IMR-90 (cell line): ENCODE measurements at regions not wholly inside any gene's neighbourhood (a gene's known extent, or its start where the extent isn't known, plus 50 kb on each side); places are given as distances from the start of the nearest gene placed in this dataset.

ENCODE experiments used
- ATAC-seq: fragments of 200-7000 bp; cut with Tn5 transposase; 2 replicates; pipeline ENCODE4 v1.9.1; 2020; ENCODE audit warnings: low read depth, mild to moderate bottlenecking, moderate library complexity
- BruUV-seq: library from RNA; stranded (reverse); fragments of 400-500 nt; replicated peaks from 2 replicates; lab custom pipeline; 2021; lab: Mats Ljungman, UMichigan
- CTCF ChIA-PET: fragments of 300-600 bp; formaldehyde crosslinking; extraction: SDS; loops from one replicate; lab custom pipeline; 2021; ENCODE audit warnings: antibody characterized with exemption; lab: Yijun Ruan, JAX
- POLR2A ChIA-PET: fragments of 300-600 bp; sonication (Branson Sonifier 250); formaldehyde crosslinking; loops from one replicate; lab custom pipeline; 2022; ENCODE audit warnings: antibody characterized with exemption; ENCODE audit not compliant: unreplicated experiment; lab: Charles Lee
- DNase-seq: peaks from one replicate; pipeline ENCODE4 v3.0.0; 2013
- H2AFZ ChIP-seq: replicated peaks from 2 replicates; pipeline ENCODE3; 2013; ENCODE audit warnings: low read length, mild to moderate bottlenecking; ENCODE audit not compliant: poor library complexity
- H2AK5ac ChIP-seq: 2 replicates; pipeline ENCODE4 v1.6.1; 2013; ENCODE audit warnings: low read depth, low read length, inconsistent platforms
- H2AK9ac ChIP-seq: replicated peaks from 2 replicates; pipeline ENCODE3; 2013; ENCODE audit warnings: mild to moderate bottlenecking, low read depth, low read length, moderate library complexity; ENCODE audit not compliant: poor library complexity
- H2BK120ac ChIP-seq: 2 replicates; pipeline ENCODE4 v1.6.1; 2013; ENCODE audit warnings: low read depth, low read length, inconsistent platforms
- H2BK15ac ChIP-seq: 3 replicates; pipeline ENCODE4 v1.6.1; 2013; ENCODE audit warnings: low read depth, low read length, inconsistent platforms
- H2BK20ac ChIP-seq: 2 replicates; pipeline ENCODE4 v1.6.1; 2013; ENCODE audit warnings: low read depth, mild to moderate bottlenecking, inconsistent platforms, low read length, moderate library complexity
- H2BK5ac ChIP-seq: 2 replicates; pipeline ENCODE4 v1.6.1; 2013; ENCODE audit warnings: mild to moderate bottlenecking, low read depth, low read length, inconsistent platforms; ENCODE audit not compliant: poor library complexity, severe bottlenecking
- H3K14ac ChIP-seq: replicated peaks from 2 replicates; pipeline ENCODE4 v1.6.1; 2013; ENCODE audit warnings: low read depth, low read length, inconsistent platforms
- H3K18ac ChIP-seq: 2 replicates; pipeline ENCODE4 v1.6.1; 2013; ENCODE audit warnings: low read depth, low read length, control low read depth
- H3K23ac ChIP-seq: 2 replicates; pipeline ENCODE4 v1.6.1; 2013; ENCODE audit warnings: low read depth, low read length, inconsistent platforms
- H3K27ac ChIP-seq: 2 replicates; pipeline ENCODE4 v1.5.1; 2013; ENCODE audit warnings: mild to moderate bottlenecking, control low read depth, low read length; ENCODE audit not compliant: insufficient read depth
- H3K27me3 ChIP-seq: 2 replicates; pipeline ENCODE4 v1.6.1; 2013; ENCODE audit warnings: low read length; ENCODE audit not compliant: control insufficient read depth, insufficient read depth
- H3K36me3 ChIP-seq: 2 replicates; pipeline ENCODE4 v1.6.1; 2013; ENCODE audit warnings: low read length, mixed read lengths; ENCODE audit not compliant: control insufficient read depth, insufficient read depth
- H3K4ac ChIP-seq: 2 replicates; pipeline ENCODE4 v1.6.1; 2013; ENCODE audit warnings: low read depth, low read length, inconsistent platforms
- H3K4me1 ChIP-seq: 2 replicates; pipeline ENCODE4 v1.6.1; 2013; ENCODE audit warnings: low read length, mixed read lengths; ENCODE audit not compliant: control insufficient read depth, insufficient read depth
- H3K4me2 ChIP-seq: 2 replicates; pipeline ENCODE4 v1.6.1; 2013; ENCODE audit warnings: low read depth, mild to moderate bottlenecking, control low read depth, low read length, moderate library complexity
- H3K4me3 ChIP-seq: 2 replicates; pipeline ENCODE4 v1.5.1; 2013; ENCODE audit warnings: low read depth, mild to moderate bottlenecking, control low read depth, low read length, moderate library complexity; ENCODE audit not compliant: insufficient read depth
- H3K56ac ChIP-seq: 2 replicates; pipeline ENCODE4 v1.6.1; 2013; ENCODE audit warnings: low read length, inconsistent platforms; ENCODE audit not compliant: insufficient read depth; ENCODE audit errors: extremely low read depth
- H3K79me1 ChIP-seq, 2 experiments: 2 replicates each; pipeline ENCODE4 v1.6.1; 2013; ENCODE audit warnings: low read length in 2 of 2, inconsistent platforms in 1 of 2, low read depth in 1 of 2
- H3K9ac ChIP-seq: 2 replicates; pipeline ENCODE4 v1.6.1; 2013; ENCODE audit warnings: low read depth, low read length, control low read depth
- H3K9me1 ChIP-seq: 2 replicates; pipeline ENCODE4 v1.6.1; 2013; ENCODE audit warnings: low read length, inconsistent platforms; ENCODE audit not compliant: insufficient read depth
- H3K9me3 ChIP-seq: 2 replicates; pipeline ENCODE4 v1.6.1; 2013; ENCODE audit warnings: low read length; ENCODE audit not compliant: control insufficient read depth, insufficient read depth
- H4K20me1 ChIP-seq: 2 replicates; pipeline ENCODE4 v1.6.1; 2013; ENCODE audit warnings: low read length, inconsistent platforms; ENCODE audit not compliant: insufficient read depth
- H4K5ac ChIP-seq: 2 replicates; pipeline ENCODE4 v1.6.1; 2013; ENCODE audit warnings: mild to moderate bottlenecking, low read depth, low read length, control low read depth
- H4K8ac ChIP-seq, 2 experiments: 2 replicates each; pipeline ENCODE4 v1.6.1; 2013; ENCODE audit warnings: low read depth in 2 of 2, low read length in 2 of 2, control low read depth in 1 of 2, inconsistent platforms in 1 of 2
- H4K91ac ChIP-seq: 2 replicates; pipeline ENCODE4 v1.6.1; 2013; ENCODE audit warnings: low read depth, low read length, inconsistent platforms; ENCODE audit not compliant: insufficient read depth
- BHLHE40 ChIP-seq: fragments of 150-350 bp; IDR thresholded peaks from 2 replicates; pipeline ENCODE4 v1.6.1; 2016; ENCODE audit warnings: mild to moderate bottlenecking, low read depth, low read length
- CEBPB ChIP-seq: IDR thresholded peaks from 2 replicates; pipeline ENCODE4 v1.6.1; 2012; ENCODE audit warnings: low read depth, low read length, improper control_type of control experiment
- CHD1 ChIP-seq: IDR thresholded peaks from 2 replicates; pipeline ENCODE4 v1.6.1; 2012; ENCODE audit warnings: low read depth, low read length, improper control_type of control experiment
- FOS ChIP-seq: fragments of 150-350 bp; IDR thresholded peaks from 2 replicates; pipeline ENCODE4 v1.6.1; 2016; ENCODE audit warnings: low read depth, low read length
- MAFK ChIP-seq: IDR thresholded peaks from 2 replicates; pipeline ENCODE4 v1.6.1; 2012; ENCODE audit warnings: low read depth, low read length, improper control_type of control experiment
- MAZ ChIP-seq: IDR thresholded peaks from 2 replicates; pipeline ENCODE4 v1.6.1; 2012; ENCODE audit warnings: low read depth, mild to moderate bottlenecking, low read length, improper control_type of control experiment, moderate library complexity, borderline replicate concordance
- MXI1 ChIP-seq: IDR thresholded peaks from 2 replicates; pipeline ENCODE4 v1.6.1; 2012; ENCODE audit warnings: low read depth, mild to moderate bottlenecking, low read length, moderate library complexity, borderline replicate concordance
- NFE2L2 ChIP-seq: fragments of 150-350 bp; IDR thresholded peaks from 2 replicates; pipeline ENCODE4 v1.6.1; 2016; ENCODE audit warnings: low read depth, mild to moderate bottlenecking, low read length
- POLR2A ChIP-seq: IDR thresholded peaks from 2 replicates; pipeline ENCODE4 v1.6.1; 2012; ENCODE audit warnings: mild to moderate bottlenecking, low read depth, low read length
- RAD21 ChIP-seq: IDR thresholded peaks from 2 replicates; pipeline ENCODE4 v1.6.1; 2012; ENCODE audit warnings: low read length, improper control_type of control experiment
- RCOR1 ChIP-seq: IDR thresholded peaks from 2 replicates; pipeline ENCODE4 v1.6.1; 2012; ENCODE audit warnings: mild to moderate bottlenecking, low read length, improper control_type of control experiment; ENCODE audit not compliant: insufficient replicate concordance
- RFX5 ChIP-seq: IDR thresholded peaks from 2 replicates; pipeline ENCODE4 v1.8.0; 2012; ENCODE audit warnings: low read depth, mild to moderate bottlenecking, low read length, moderate library complexity
- SMC3 ChIP-seq: fragments of 150-350 bp; IDR thresholded peaks from 2 replicates; pipeline ENCODE4 v1.6.1; 2016; ENCODE audit warnings: low read depth, mild to moderate bottlenecking, antibody characterized with exemption, low read length, moderate library complexity
- WGBS, 2 experiments: methylation state at CpG; one replicate each; pipeline versions ENCODE4 v1.1.5 to v1.1.7; 2013; ENCODE audit warnings: missing lambda C conversion rate in 2 of 2; ENCODE audit not compliant: insufficient read length in 1 of 2; ENCODE audit errors: extremely low coverage in 2 of 2; 5-methylcytosine and 5-hydroxymethylcytosine counted together
- dilution Hi-C: fragments of 300-500 bp; cut with HindIII; formaldehyde crosslinking; loops from one replicate; pipeline ENCODE4 v1.14.3; 2018; ENCODE audit warnings: low sequenced_read_pairs; ENCODE audit not compliant: unreplicated experiment
- in situ Hi-C: fragments of 300-500 bp; cut with MboI; formaldehyde crosslinking; loops from 3 replicates; pipeline ENCODE4 v1.14.3; 2019; ENCODE audit warnings: low sequenced_read_pairs, inconsistent platforms, mixed read lengths
- intact Hi-C: fragments of 100-400 bp; cut with micrococcal nuclease; formaldehyde crosslinking; loops from 2 replicates; pipeline ENCODE4 v1.10.0; 2022
- TF ChIP-seq, protein P1 (sequence below): fragments of 150-350 bp; IDR thresholded peaks from 2 replicates; pipeline ENCODE4 v1.6.1; 2017; ENCODE audit warnings: mild to moderate bottlenecking, antibody characterized with exemption, low read length, low read depth
- TF ChIP-seq, protein P2 (sequence below): conservative IDR thresholded peaks from 2 replicates; pipeline ENCODE4 v1.5.1; 2012; ENCODE audit warnings: mild to moderate bottlenecking, low read depth, low read length, improper control_type of control experiment
- TF ChIP-seq, protein P3 (sequence below): fragments of 150-350 bp; IDR thresholded peaks from 2 replicates; pipeline ENCODE4 v1.6.1; 2016; ENCODE audit warnings: low read depth, mild to moderate bottlenecking, low read length, moderate library complexity, borderline replicate concordance

DNA sequence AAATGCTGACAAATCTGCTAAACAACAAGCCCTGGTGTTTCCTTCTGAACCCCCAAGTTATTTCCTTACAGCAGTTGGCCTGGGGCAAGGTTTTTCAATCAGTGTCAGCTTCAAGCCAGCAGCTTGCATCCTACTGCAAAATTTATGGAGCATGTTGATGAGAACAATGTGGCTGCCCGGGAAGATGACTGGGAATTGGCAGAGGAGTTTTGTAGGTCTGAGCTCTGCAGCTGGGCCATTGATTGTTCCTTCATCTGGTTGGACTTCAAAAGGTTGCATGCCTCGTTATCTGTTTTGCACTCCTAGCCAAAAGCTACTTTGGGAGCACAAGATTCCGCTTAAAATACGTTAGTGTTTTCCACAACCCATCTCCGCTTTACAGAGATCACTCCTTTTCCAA, 1030.3 kb upstream of the LCORL start:
- no peak overlapping the region for H4K5ac ChIP-seq
- no peaks in the 10 kb centered on the region for H3K9me1 ChIP-seq
- no peak overlapping the region for H2BK15ac ChIP-seq
- BruUV-seq = no TSS peak
- ChIA-PET CTCF (interaction anchor here (0.9 kb wide), 1 partner anchor 775 kb away, joined by 3 read pairs; no protein-coding TSS in a partner anchor), POLR2A (no interaction called here)
- no peaks in the 10 kb centered on the region for H3K4me1 ChIP-seq
- dilution Hi-C loops (no loop called here), intact Hi-C loops (no loop called here), in situ Hi-C loops (loop anchor here (10.0 kb wide), 1 partner anchor 307 kb away; no protein-coding TSS in a partner anchor)
- no peaks in the 10 kb centered on the region for H4K20me1 ChIP-seq
- no peaks in the 10 kb centered on the region for H3K27me3 ChIP-seq
- H2BK20ac ChIP-seq = no peak overlapping the region
- H3K18ac ChIP-seq = no peak overlapping the region
- H4K91ac ChIP-seq = no peak overlapping the region
- no peak overlapping the region for H3K23ac ChIP-seq
- H2AK5ac ChIP-seq = no peak overlapping the region
- no peak overlapping the region for H3K4me2 ChIP-seq
- no peak overlapping the region for H3K27ac ChIP-seq
- H4K8ac ChIP-seq = no peak overlapping the region
- no peak overlapping the region for H2AFZ ChIP-seq
- no peak for TF ChIP-seq RAD21
- no peak for TF ChIP-seq POLR2A
- TF ChIP-seq NFE2L2 = no peak
- no peak for TF ChIP-seq MAFK
- TF ChIP-seq CHD1 = no peak
- no peak for TF ChIP-seq RCOR1
- no peak for TF ChIP-seq MAZ
- TF ChIP-seq RFX5 = no peak
- TF ChIP-seq, protein P1, sequence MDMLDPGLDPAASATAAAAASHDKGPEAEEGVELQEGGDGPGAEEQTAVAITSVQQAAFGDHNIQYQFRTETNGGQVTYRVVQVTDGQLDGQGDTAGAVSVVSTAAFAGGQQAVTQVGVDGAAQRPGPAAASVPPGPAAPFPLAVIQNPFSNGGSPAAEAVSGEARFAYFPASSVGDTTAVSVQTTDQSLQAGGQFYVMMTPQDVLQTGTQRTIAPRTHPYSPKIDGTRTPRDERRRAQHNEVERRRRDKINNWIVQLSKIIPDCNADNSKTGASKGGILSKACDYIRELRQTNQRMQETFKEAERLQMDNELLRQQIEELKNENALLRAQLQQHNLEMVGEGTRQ = no peak
- TF ChIP-seq, protein P2, sequence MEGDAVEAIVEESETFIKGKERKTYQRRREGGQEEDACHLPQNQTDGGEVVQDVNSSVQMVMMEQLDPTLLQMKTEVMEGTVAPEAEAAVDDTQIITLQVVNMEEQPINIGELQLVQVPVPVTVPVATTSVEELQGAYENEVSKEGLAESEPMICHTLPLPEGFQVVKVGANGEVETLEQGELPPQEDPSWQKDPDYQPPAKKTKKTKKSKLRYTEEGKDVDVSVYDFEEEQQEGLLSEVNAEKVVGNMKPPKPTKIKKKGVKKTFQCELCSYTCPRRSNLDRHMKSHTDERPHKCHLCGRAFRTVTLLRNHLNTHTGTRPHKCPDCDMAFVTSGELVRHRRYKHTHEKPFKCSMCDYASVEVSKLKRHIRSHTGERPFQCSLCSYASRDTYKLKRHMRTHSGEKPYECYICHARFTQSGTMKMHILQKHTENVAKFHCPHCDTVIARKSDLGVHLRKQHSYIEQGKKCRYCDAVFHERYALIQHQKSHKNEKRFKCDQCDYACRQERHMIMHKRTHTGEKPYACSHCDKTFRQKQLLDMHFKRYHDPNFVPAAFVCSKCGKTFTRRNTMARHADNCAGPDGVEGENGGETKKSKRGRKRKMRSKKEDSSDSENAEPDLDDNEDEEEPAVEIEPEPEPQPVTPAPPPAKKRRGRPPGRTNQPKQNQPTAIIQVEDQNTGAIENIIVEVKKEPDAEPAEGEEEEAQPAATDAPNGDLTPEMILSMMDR = no peak
- no peak for TF ChIP-seq BHLHE40
- TF ChIP-seq SMC3 = no peak
- TF ChIP-seq, protein P3, sequence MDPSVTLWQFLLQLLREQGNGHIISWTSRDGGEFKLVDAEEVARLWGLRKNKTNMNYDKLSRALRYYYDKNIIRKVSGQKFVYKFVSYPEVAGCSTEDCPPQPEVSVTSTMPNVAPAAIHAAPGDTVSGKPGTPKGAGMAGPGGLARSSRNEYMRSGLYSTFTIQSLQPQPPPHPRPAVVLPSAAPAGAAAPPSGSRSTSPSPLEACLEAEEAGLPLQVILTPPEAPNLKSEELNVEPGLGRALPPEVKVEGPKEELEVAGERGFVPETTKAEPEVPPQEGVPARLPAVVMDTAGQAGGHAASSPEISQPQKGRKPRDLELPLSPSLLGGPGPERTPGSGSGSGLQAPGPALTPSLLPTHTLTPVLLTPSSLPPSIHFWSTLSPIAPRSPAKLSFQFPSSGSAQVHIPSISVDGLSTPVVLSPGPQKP = no peak
- TF ChIP-seq CEBPB = no peak
- no peak for TF ChIP-seq FOS
- TF ChIP-seq MXI1 = no peak
- no peak overlapping the region for H2AK9ac ChIP-seq
- H3K9me3 ChIP-seq = no peaks in the 10 kb centered on the region
- H3K14ac ChIP-seq = no peak overlapping the region
- no CpG with 5 or more reads among the region's 5 CpGs for WGBS, 2 experiments
- no peak overlapping the region for H2BK5ac ChIP-seq
- H3K79me1 ChIP-seq = no peaks in the 10 kb centered on the region
- H3K9ac ChIP-seq = no peak overlapping the region
- H3K56ac ChIP-seq = no peak overlapping the region
- no peaks in the 10 kb centered on the region for H3K36me3 ChIP-seq
- no peak overlapping the region for H3K4ac ChIP-seq
- ATAC-seq = no peak
- no peak for DNase-seq
- no peak overlapping the region for H3K4me3 ChIP-seq
- no peak overlapping the region for H2BK120ac ChIP-seq
